ENCODE measurements at regions not wholly inside any gene's neighbourhood (a gene's known extent, or its start where the extent isn't known, plus 50 kb on each side); places are given as distances from the start of the nearest gene placed in this dataset.

- H3K36me3 Mint-ChIP-seq, result peaks cover 7% of the 10 kb centered on the region
- Histone ChIP-seq H3K4me1 (ENCODE audit: control insufficient read depth, insufficient read depth, low read length) (no peaks in the 10 kb centered on the region), H3K9me3 (ENCODE audit: control insufficient read depth, insufficient read depth, low read length) (no peaks in the 10 kb centered on the region), H3K27me3 (ENCODE audit: control insufficient read depth, insufficient read depth, low read length) (no peaks in the 10 kb centered on the region), H3K36me3 (ENCODE audit: control insufficient read depth, insufficient read depth, low read length) (no peaks in the 10 kb centered on the region), H3K27ac (ENCODE audit: low read length) (no peak overlapping the region), H3K4me3 (ENCODE audit: low read length) (no peak overlapping the region)
- H3K27ac Mint-ChIP-seq, result no peak overlapping the region
- no peak overlapping the region for H3K4me3 Mint-ChIP-seq
- no peak for ATAC-seq
- WGBS (ENCODE audit: insufficient coverage), result 92% methylated on average over 5 of the region's 5 CpGs
- no peak for DNase-seq
- no peaks in the 10 kb centered on the region for H3K4me1 Mint-ChIP-seq
- H3K9me3 Mint-ChIP-seq, result peaks cover 4 to 5% of the 10 kb centered on the region in 2 donors
- no peak for TF ChIP-seq CTCF (IDR thresholded peaks at IDR 0.05)
- intact Hi-C loops (cut with micrococcal nuclease), result no loop called here
- no peaks in the 10 kb centered on the region for H3K27me3 Mint-ChIP-seq (ENCODE audit: low read depth in 2 of 2)
Observed at GRCh38 chr4:35539404-35540055, 704.8 kb downstream of the ARAP2 start.

- Mint-ChIP-seq H3K27me3 (ENCODE audit: low read depth in 2 of 2) (no peaks in the 10 kb centered on the region), H3K36me3 (peaks cover 7% of the 10 kb centered on the region), H3K4me1 (no peaks in the 10 kb centered on the region), H3K9me3 (peaks cover 4 to 7% of the 10 kb centered on the region in 2 donors), H3K4me3 (no peak overlapping the region), H3K27ac (no peak overlapping the region)
- H3K27me3 ChIP-seq (ENCODE audit: control insufficient read depth, insufficient read depth, low read length), result no peaks in the 10 kb centered on the region
- peak in 1 of 3 donors; percentile 10 for ATAC-seq
- no peak for DNase-seq
- H3K36me3 ChIP-seq (ENCODE audit: control insufficient read depth, insufficient read depth, low read length), result no peaks in the 10 kb centered on the region
- TF ChIP-seq CTCF (IDR thresholded peaks at IDR 0.05), result no peak
- no peak overlapping the region for H3K27ac ChIP-seq (ENCODE audit: low read length)
- H3K9me3 ChIP-seq (ENCODE audit: control insufficient read depth, insufficient read depth, low read length), result no peaks in the 10 kb centered on the region
- intact Hi-C loops (cut with micrococcal nuclease), result no loop called here
- 91% methylated on average over 12 of the region's 12 CpGs for WGBS (ENCODE audit: insufficient coverage)
- no peak overlapping the region for H3K4me3 ChIP-seq (ENCODE audit: low read length)
- no peaks in the 10 kb centered on the region for H3K4me1 ChIP-seq (ENCODE audit: control insufficient read depth, insufficient read depth, low read length)
Observed at GRCh38 chr4:35541146-35541887, 703.0 kb downstream of the ARAP2 start.

- Histone ChIP-seq H3K36me3 (ENCODE audit: control insufficient read depth, insufficient read depth, low read length) (no peaks in the 10 kb centered on the region), H3K4me1 (ENCODE audit: control insufficient read depth, insufficient read depth, low read length) (no peaks in the 10 kb centered on the region), H3K9me3 (ENCODE audit: control insufficient read depth, insufficient read depth, low read length) (no peaks in the 10 kb centered on the region), H3K27me3 (ENCODE audit: control insufficient read depth, insufficient read depth, low read length) (no peaks in the 10 kb centered on the region), H3K4me3 (ENCODE audit: low read length) (no peak overlapping the region), H3K27ac (ENCODE audit: low read length) (no peak overlapping the region)
- intact Hi-C loops (cut with micrococcal nuclease), result no loop called here
- Mint-ChIP-seq H3K4me3 (no peak overlapping the region), H3K4me1 (no peaks in the 10 kb centered on the region), H3K27ac (no peak overlapping the region), H3K27me3 (ENCODE audit: low read depth in 2 of 2) (no peaks in the 10 kb centered on the region), H3K36me3 (peaks cover 7% of the 10 kb centered on the region), H3K9me3 (peaks cover 4 to 7% of the 10 kb centered on the region in 2 donors)
- ATAC-seq, result no peak
- DNase-seq, result no peak
- WGBS (ENCODE audit: insufficient coverage), result 95% methylated on average over 5 of the region's 5 CpGs
- no peak for TF ChIP-seq CTCF (IDR thresholded peaks at IDR 0.05)
Observed at GRCh38 chr4:35541888-35542213, 702.5 kb downstream of the ARAP2 start.

Measured in natural killer cell (primary cell).